GM12878 (cell line): ENCODE measurements at regions not wholly inside any gene's neighbourhood (a gene's known extent, or its start where the extent isn't known, plus 50 kb on each side); places are given as distances from the start of the nearest gene placed in this dataset.

Source experiments
- ATAC-seq: fragments of 200-7000 bp; cut with Tn5 transposase; 3 replicates; pipeline ENCODE4 v1.9.1; 2020; ENCODE audit warnings: mild to moderate bottlenecking, moderate library complexity
- BruUV-seq: library from RNA; stranded (reverse); fragments of 400-500 nt; replicated peaks from 2 replicates; lab custom pipeline; 2021; lab: Mats Ljungman, UMichigan
- CTCF ChIA-PET: fragments of 300-600 bp; sonication (Branson Sonifier 250); formaldehyde crosslinking; extraction: SDS; loops from one replicate; lab custom pipeline; 2021; ENCODE audit warnings: inconsistent platforms; lab: Yijun Ruan, JAX
- POLR2A ChIA-PET: fragments of 350-600 bp; formaldehyde crosslinking; extraction: SDS; loops from one replicate; lab custom pipeline; 2021; ENCODE audit warnings: inconsistent platforms; lab: Charles Lee
- RAD21 ChIA-PET: fragments of 300-600 bp; sonication (Branson Sonifier 250); formaldehyde crosslinking; loops from one replicate; lab custom pipeline; 2023; ENCODE audit warnings: antibody characterized with exemption; ENCODE audit not compliant: unreplicated experiment; lab: Charles Lee
- SMC1A ChIA-PET: fragments of 300-600 bp; sonication (Branson Sonifier 250); formaldehyde crosslinking; loops from one replicate; lab custom pipeline; 2023; ENCODE audit not compliant: unreplicated experiment, uncharacterized antibody; lab: Charles Lee
- DNase-seq: peaks from one replicate; pipeline ENCODE4 v3.0.0-alpha.2; 2011; ENCODE audit warnings: low read depth, low spot score
- FAIRE-seq: peaks from 3 replicates; lab custom pipeline; 2011; peaks lifted over from hg19 to GRCh38; lab: Jason Lieb, UNC
- H2AFZ ChIP-seq: 2 replicates; pipeline ENCODE4 v1.6.0; 2011; ENCODE audit warnings: low read depth, low read length, control low read depth; ENCODE audit not compliant: control insufficient read depth
- H3K27ac ChIP-seq: 2 replicates; pipeline ENCODE4 v1.5.1; 2011; ENCODE audit warnings: control low read depth; ENCODE audit not compliant: control insufficient read depth, insufficient read depth
- H3K27me3 ChIP-seq, 2 experiments: replicated peaks in 1 of 2; 2 replicates each; pipeline versions ENCODE4 v1.6.0 to v1.6.1; 2011; ENCODE audit warnings: low read length in 1 of 2; ENCODE audit not compliant: control insufficient read depth in 2 of 2, insufficient read depth in 2 of 2
- H3K36me3 ChIP-seq, 2 experiments: 2 replicates each; pipeline ENCODE4 v1.5.1; 2011; ENCODE audit warnings: low read length in 1 of 2; ENCODE audit not compliant: control insufficient read depth in 2 of 2, insufficient read depth in 2 of 2
- H3K4me1 ChIP-seq: 2 replicates; pipeline ENCODE4 v1.6.1; 2011; ENCODE audit warnings: mild to moderate bottlenecking, low read length, moderate library complexity, mixed read lengths; ENCODE audit not compliant: control insufficient read depth, insufficient read depth
- H3K4me2 ChIP-seq: 2 replicates; pipeline ENCODE4 v1.6.0; 2011; ENCODE audit warnings: control low read depth; ENCODE audit not compliant: control insufficient read depth, insufficient read depth
- H3K4me3 ChIP-seq: fragments of 200-600 bp; sonication (generic); 2 replicates; pipeline ENCODE4 v1.5.1; 2016
- H3K79me2 ChIP-seq: 2 replicates; pipeline ENCODE4 v1.6.0; 2011; ENCODE audit warnings: low read length; ENCODE audit not compliant: control insufficient read depth, insufficient read depth
- H3K9ac ChIP-seq: 2 replicates; pipeline ENCODE4 v1.8.0; 2011; ENCODE audit warnings: low read length, control low read depth, mixed read lengths; ENCODE audit not compliant: control insufficient read depth, insufficient read depth
- H3K9me3 ChIP-seq: replicated peaks from 3 replicates; pipeline ENCODE4 v1.5.1; 2011; ENCODE audit warnings: mild to moderate bottlenecking, low read length; ENCODE audit not compliant: control insufficient read depth, insufficient read depth
- H4K20me1 ChIP-seq: 2 replicates; pipeline ENCODE4 v1.6.0; 2011; ENCODE audit not compliant: control insufficient read depth, insufficient read depth
- ASH2L ChIP-seq: fragments of 300-600, 200-600 bp; sonication (generic); IDR thresholded peaks from 2 replicates; pipeline ENCODE4 v1.6.1; 2017; ENCODE audit warnings: low read depth, mild to moderate bottlenecking, borderline replicate concordance
- ATF7 ChIP-seq: fragments of 450-650 bp; IDR thresholded peaks from 2 replicates; pipeline ENCODE4 v1.6.1; 2016; ENCODE audit warnings: low read depth, mild to moderate bottlenecking
- CHD1 ChIP-seq: IDR thresholded peaks from 2 replicates; pipeline ENCODE4 v1.6.1; 2012; ENCODE audit warnings: low read depth, low read length, improper control_type of control experiment
- CREB1 ChIP-seq: IDR thresholded peaks from 2 replicates; pipeline ENCODE4 v1.6.1; 2012; ENCODE audit warnings: low read depth, mild to moderate bottlenecking, inconsistent platforms
- FOXM1 ChIP-seq: IDR thresholded peaks from 2 replicates; pipeline ENCODE4 v1.6.1; 2012; ENCODE audit warnings: low read depth, mild to moderate bottlenecking, inconsistent platforms, low read length, moderate library complexity
- HDGF ChIP-seq: fragments of 450-650 bp; IDR thresholded peaks from 2 replicates; pipeline ENCODE4 v1.6.1; 2016; ENCODE audit warnings: antibody characterized with exemption
- KLF5 ChIP-seq: fragments of 450-650 bp; IDR thresholded peaks from 2 replicates; pipeline ENCODE4 v1.6.1; 2014; ENCODE audit warnings: mild to moderate bottlenecking; ENCODE audit not compliant: partially characterized antibody
- NFYA ChIP-seq: IDR thresholded peaks from 2 replicates; pipeline ENCODE4 v1.6.1; 2011; ENCODE audit warnings: low read depth, mild to moderate bottlenecking, low read length, improper control_type of control experiment, borderline replicate concordance
- NRF1 ChIP-seq: conservative IDR thresholded peaks from 2 replicates; pipeline ENCODE4 v1.6.1; 2011; ENCODE audit warnings: mild to moderate bottlenecking, low read depth, low read length, improper control_type of control experiment
- PML ChIP-seq: IDR thresholded peaks from 2 replicates; pipeline ENCODE4 v1.6.1; 2012; ENCODE audit warnings: low read length, inconsistent platforms
- POLR2AphosphoS2 ChIP-seq: IDR thresholded peaks from 2 replicates; pipeline ENCODE4 v1.6.1; 2011; ENCODE audit warnings: low read depth, mild to moderate bottlenecking, low read length, improper control_type of control experiment, moderate library complexity
- RAD51 ChIP-seq: fragments of 450-650 bp; IDR thresholded peaks from 2 replicates; pipeline ENCODE4 v1.6.1; 2016; ENCODE audit warnings: moderate library complexity, mild to moderate bottlenecking, inconsistent platforms
- SRF ChIP-seq, 2 experiments: IDR thresholded peaks; 2 replicates each; pipeline ENCODE4 v1.6.1; 2011; ENCODE audit warnings: low read depth in 2 of 2, low read length in 2 of 2, mild to moderate bottlenecking in 1 of 2, moderate library complexity in 1 of 2
- TARDBP ChIP-seq: IDR thresholded peaks from 2 replicates; pipeline ENCODE4 v1.6.1; 2016; ENCODE audit warnings: borderline replicate concordance
- WGBS: methylation state at CpG from one replicate; pipeline ENCODE4 v1.1.6; 2016; ENCODE audit warnings: low lambda C conversion rate; ENCODE audit not compliant: insufficient replicate concordance, insufficient coverage; ENCODE audit errors: missing lambda C conversion rate; 5-methylcytosine and 5-hydroxymethylcytosine counted together
- in situ Hi-C: fragments of 300-500 bp; cut with MboI; formaldehyde crosslinking; loops from 9 replicates; pipeline ENCODE4 v1.14.3; 2018; ENCODE audit warnings: mixed read lengths
- intact Hi-C: fragments of 100-400 bp; cut with micrococcal nuclease; formaldehyde crosslinking; loops from one replicate; pipeline ENCODE4 v1.14.2; 2022; ENCODE audit not compliant: unreplicated experiment
- TF ChIP-seq, protein P1 (sequence below): fragments of 150-350 bp; IDR thresholded peaks from 2 replicates; pipeline ENCODE4 v1.6.1; 2016; ENCODE audit warnings: low read depth, low read length

DNA sequence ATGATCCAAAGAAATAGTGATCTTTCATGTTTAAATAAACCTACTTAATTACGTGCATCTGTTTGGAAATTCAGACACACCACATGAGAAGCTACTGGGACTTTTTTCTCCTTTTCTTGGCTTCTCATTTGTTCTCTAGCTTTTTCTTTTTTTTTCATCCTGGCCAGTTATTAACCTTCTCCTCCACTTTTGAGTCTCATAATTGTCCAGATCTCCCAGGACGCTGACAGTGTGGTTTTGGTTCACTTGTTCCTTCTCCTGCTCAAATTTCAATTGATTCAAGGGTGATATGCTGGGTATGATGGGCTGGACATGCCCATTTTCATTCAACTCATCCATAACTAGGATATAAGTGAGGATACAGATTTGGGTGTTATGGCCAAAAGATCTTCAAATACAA is 152.3 kb downstream of the TM9SF2 start (continued):
- no peak for TF ChIP-seq CREB1

DNA sequence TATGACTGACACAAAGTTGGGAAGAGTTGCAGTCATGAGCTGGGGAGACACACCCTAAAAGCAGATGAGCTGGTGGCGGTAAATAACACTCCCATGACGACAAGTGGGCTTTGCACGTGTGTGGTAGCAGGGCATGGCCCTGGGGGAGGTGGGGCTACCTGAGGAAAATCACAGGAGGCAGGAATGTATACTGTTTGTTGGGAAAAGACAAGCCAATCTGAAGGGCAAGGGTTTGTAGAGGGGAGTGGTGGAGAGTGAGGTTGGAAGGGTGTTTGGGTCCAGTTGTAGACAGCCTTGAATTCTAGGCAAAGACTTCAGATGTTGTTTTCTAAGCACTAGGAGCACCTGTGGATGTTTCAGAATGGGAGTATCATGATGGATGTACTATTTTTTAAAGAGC is 151.6 kb downstream of the TM9SF2 start:
- intact Hi-C loops (loop anchor here (5.0 to 10.0 kb wide), 2 partner anchors 386 to 892 kb away; no protein-coding TSS in a partner anchor), in situ Hi-C loops (loop anchor here (10.0 kb wide), 2 partner anchors 582 to 1472 kb away; no protein-coding TSS in a partner anchor)
- H3K4me3 ChIP-seq: no peak overlapping the region
- no peaks in the 10 kb centered on the region for H3K79me2 ChIP-seq
- no peaks in the 10 kb centered on the region for H3K27me3 ChIP-seq
- FAIRE-seq (no peak), DNase-seq (no peak), ATAC-seq (no peak)
- H3K9ac ChIP-seq: no peak overlapping the region
- no peaks in the 10 kb centered on the region for H3K9me3 ChIP-seq
- no peak overlapping the region for H3K4me2 ChIP-seq
- TF ChIP-seq ATF7 (no peak), FOXM1 (no peak), KLF5 (no peak), CHD1 (no peak), PML (no peak)
- H4K20me1 ChIP-seq: no peaks in the 10 kb centered on the region
- H3K27ac ChIP-seq: no peak overlapping the region
- no TSS peak for BruUV-seq
- ChIA-PET CTCF (no interaction called here), SMC1A (interaction anchor here (1.0 kb wide), 1 partner anchor 204 kb away, joined by 3 read pairs; no protein-coding TSS in a partner anchor), RAD21 (interaction anchor here (0.9 to 1.1 kb wide), 2 partner anchors 862 to 1475 kb away, joined by 3 read pairs; no protein-coding TSS in a partner anchor), POLR2A (no interaction called here)
- H3K4me1 ChIP-seq: peaks cover 7% of the 10 kb centered on the region
- 64% methylated on average over 3 of the region's 3 CpGs for WGBS
- H2AFZ ChIP-seq: no peak overlapping the region
- no peaks in the 10 kb centered on the region for H3K36me3 ChIP-seq

DNA sequence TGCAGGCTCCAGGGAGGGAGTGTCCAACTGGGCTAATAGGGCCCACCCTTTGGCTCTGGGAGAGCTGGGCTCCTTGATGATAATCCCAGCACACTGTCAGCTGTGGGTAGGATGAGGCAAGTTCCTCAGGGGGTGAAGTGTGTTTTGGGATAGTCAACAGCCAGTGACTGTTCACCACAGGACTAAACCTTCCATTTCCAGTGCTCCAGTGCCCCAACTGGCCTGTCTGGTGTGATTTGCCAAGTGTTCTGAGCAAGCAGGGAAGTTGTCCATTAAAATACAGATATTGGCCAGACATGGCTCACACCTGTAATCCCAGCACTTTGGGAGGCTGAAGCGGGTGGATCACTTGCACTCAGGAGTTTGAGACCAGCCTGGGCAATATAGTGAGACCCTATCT is 150.9 kb downstream of the TM9SF2 start:
- Histone ChIP-seq H3K9ac (no peak overlapping the region), H3K4me3 (no peak overlapping the region), H3K27ac (no peak overlapping the region), H3K9me3 (no peaks in the 10 kb centered on the region), H3K4me2 (no peak overlapping the region), H4K20me1 (no peaks in the 10 kb centered on the region), H3K27me3 (no peaks in the 10 kb centered on the region), H3K4me1 (peaks cover 7% of the 10 kb centered on the region), H3K36me3 (no peaks in the 10 kb centered on the region), H2AFZ (no peak overlapping the region), H3K79me2 (no peaks in the 10 kb centered on the region)
- POLR2A ChIA-PET: no interaction called here
- SMC1A ChIA-PET: no interaction called here
- no peak for DNase-seq
- CTCF ChIA-PET: no interaction called here
- BruUV-seq: no TSS peak
- 88% methylated on average over 1 of the region's 1 CpG for WGBS
- ATAC-seq: no peak
- intact Hi-C loops: loop anchor here (5.0 to 10.0 kb wide), 2 partner anchors 385 to 893 kb away; no protein-coding TSS in a partner anchor
- RAD21 ChIA-PET: no interaction called here
- in situ Hi-C loops: loop anchor here (10.0 kb wide), 2 partner anchors 583 to 1473 kb away; no protein-coding TSS in a partner anchor
- no peak for FAIRE-seq
- TF ChIP-seq TARDBP (no peak), RAD51 (no peak), SRF (IDR thresholded peaks at IDR 0.05; ENCODE audit: low read depth in 2 of 2, low read length in 2 of 2) (no peak), ASH2L (no peak), PML (no peak), NFYA (no peak), HDGF (no peak), NRF1 (no peak), KLF5 (no peak), POLR2AphosphoS2 (no peak)
- TF ChIP-seq, protein P1, sequence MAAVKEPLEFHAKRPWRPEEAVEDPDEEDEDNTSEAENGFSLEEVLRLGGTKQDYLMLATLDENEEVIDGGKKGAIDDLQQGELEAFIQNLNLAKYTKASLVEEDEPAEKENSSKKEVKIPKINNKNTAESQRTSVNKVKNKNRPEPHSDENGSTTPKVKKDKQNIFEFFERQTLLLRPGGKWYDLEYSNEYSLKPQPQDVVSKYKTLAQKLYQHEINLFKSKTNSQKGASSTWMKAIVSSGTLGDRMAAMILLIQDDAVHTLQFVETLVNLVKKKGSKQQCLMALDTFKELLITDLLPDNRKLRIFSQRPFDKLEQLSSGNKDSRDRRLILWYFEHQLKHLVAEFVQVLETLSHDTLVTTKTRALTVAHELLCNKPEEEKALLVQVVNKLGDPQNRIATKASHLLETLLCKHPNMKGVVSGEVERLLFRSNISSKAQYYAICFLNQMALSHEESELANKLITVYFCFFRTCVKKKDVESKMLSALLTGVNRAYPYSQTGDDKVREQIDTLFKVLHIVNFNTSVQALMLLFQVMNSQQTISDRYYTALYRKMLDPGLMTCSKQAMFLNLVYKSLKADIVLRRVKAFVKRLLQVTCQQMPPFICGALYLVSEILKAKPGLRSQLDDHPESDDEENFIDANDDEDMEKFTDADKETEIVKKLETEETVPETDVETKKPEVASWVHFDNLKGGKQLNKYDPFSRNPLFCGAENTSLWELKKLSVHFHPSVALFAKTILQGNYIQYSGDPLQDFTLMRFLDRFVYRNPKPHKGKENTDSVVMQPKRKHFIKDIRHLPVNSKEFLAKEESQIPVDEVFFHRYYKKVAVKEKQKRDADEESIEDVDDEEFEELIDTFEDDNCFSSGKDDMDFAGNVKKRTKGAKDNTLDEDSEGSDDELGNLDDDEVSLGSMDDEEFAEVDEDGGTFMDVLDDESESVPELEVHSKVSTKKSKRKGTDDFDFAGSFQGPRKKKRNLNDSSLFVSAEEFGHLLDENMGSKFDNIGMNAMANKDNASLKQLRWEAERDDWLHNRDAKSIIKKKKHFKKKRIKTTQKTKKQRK: no peak
